COLO829 (cell line): ENCODE measurements at regions not wholly inside any gene's neighbourhood (a gene's known extent, or its start where the extent isn't known, plus 50 kb on each side); places are given as distances from the start of the nearest gene placed in this dataset.

ENCODE experiments used
- DNase-seq: peaks from one replicate; pipeline ENCODE4 v3.0.0; 2012; ENCODE audit warnings: low spot score

GRCh38 chr2:16081316-16082200 lies 141.2 kb downstream of the MYCN start:
- no peak for DNase-seq

GRCh38 chr2:16080516-16080915 lies 140.2 kb downstream of the MYCN start:
- DNase-seq: no peak

GRCh38 chr2:16080071-16080470 lies 139.7 kb downstream of the MYCN start:
- no peak for DNase-seq

- no peak for DNase-seq
These were observed 139.3 kb downstream of the MYCN start for GRCh38 chr2:16079637-16080036.

- no peak for DNase-seq
These were observed 137.3 kb downstream of the MYCN start for GRCh38 chr2:16077601-16078000.

- no peak for DNase-seq
These were observed 136.6 kb downstream of the MYCN start for GRCh38 chr2:16076911-16077310.

GRCh38 chr2:16075045-16076012 lies 135.0 kb downstream of the MYCN start:
- DNase-seq: no peak

- DNase-seq: no peak
These were observed 133.6 kb downstream of the MYCN start for GRCh38 chr2:16073921-16074425.

- no peak for DNase-seq
These were observed 133.1 kb downstream of the MYCN start for GRCh38 chr2:16073471-16073870.

GRCh38 chr2:16072638-16073290 lies 132.4 kb downstream of the MYCN start:
- no peak for DNase-seq

- no peak for DNase-seq
These were observed 131.7 kb downstream of the MYCN start for GRCh38 chr2:16071865-16072637.

- DNase-seq: no peak
These were observed 130.9 kb downstream of the MYCN start for GRCh38 chr2:16071039-16071864.

- no peak for DNase-seq
These were observed 130.3 kb downstream of the MYCN start for GRCh38 chr2:16070648-16070971.

- peak; percentile 91 for DNase-seq
These were observed 129.7 kb downstream of the MYCN start for GRCh38 chr2:16069933-16070647.

GRCh38 chr2:16069663-16069932 lies 129.2 kb downstream of the MYCN start:
- DNase-seq: peak; percentile 93

- no peak for DNase-seq
These were observed 128.2 kb downstream of the MYCN start for GRCh38 chr2:16068552-16068940.

GRCh38 chr2:16067866-16068551 lies 127.7 kb downstream of the MYCN start:
- DNase-seq: no peak

GRCh38 chr2:16067444-16067843 lies 127.1 kb downstream of the MYCN start:
- no peak for DNase-seq

- no peak for DNase-seq
These were observed 126.7 kb downstream of the MYCN start for GRCh38 chr2:16067037-16067406.
